ENCODE measurements at regions not wholly inside any gene's neighbourhood (a gene's known extent, or its start where the extent isn't known, plus 50 kb on each side); places are given as distances from the start of the nearest gene placed in this dataset.
"Not testable (repeated sequence)": the region's sequence is repeated elsewhere in the genome, so short reads cannot be mapped to it uniquely, and the experiment has no call there.

DNA sequence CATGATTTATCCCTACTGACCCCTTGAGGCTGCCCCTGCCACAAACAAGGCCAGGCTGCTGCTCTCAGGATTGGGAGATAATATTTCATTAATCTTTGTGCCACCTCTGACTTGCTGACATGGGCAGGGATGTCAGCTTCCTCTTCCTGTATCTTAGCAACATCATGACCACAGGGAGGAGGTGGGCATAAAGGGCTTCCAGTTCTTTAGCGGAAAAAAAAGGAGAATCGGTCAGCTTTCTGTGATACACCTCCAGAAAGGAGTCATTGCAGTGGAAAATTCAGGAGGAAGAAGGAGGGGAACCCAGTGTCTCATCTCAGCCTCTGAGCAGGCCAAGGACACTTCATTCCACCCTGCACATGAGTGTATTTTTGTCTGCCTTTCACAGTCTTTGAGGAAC, 206.8 kb upstream of the SDK2 start:
- no peaks in the 10 kb centered on the region for H3K9me3 ChIP-seq
- intact Hi-C loops (cut with DNase I) = no loop called here
- WGBS, 3 donors = 57 to 69% (median 68%) methylated on average over 2 of the region's 2 CpGs
- no peaks in the 10 kb centered on the region for H3K36me3 ChIP-seq (ENCODE audit: insufficient read depth in 1 of 2, low read depth in 1 of 2)
- no peaks in the 10 kb centered on the region for H3K4me1 ChIP-seq
- H3K27me3 ChIP-seq (ENCODE audit: insufficient read depth in 3 of 3, low read length in 2 of 3) = peaks cover 0 to 5% (median 0%) of the 10 kb centered on the region in 3 donors
- no peak overlapping the region for H3K27ac ChIP-seq
- TF ChIP-seq, protein P1, sequence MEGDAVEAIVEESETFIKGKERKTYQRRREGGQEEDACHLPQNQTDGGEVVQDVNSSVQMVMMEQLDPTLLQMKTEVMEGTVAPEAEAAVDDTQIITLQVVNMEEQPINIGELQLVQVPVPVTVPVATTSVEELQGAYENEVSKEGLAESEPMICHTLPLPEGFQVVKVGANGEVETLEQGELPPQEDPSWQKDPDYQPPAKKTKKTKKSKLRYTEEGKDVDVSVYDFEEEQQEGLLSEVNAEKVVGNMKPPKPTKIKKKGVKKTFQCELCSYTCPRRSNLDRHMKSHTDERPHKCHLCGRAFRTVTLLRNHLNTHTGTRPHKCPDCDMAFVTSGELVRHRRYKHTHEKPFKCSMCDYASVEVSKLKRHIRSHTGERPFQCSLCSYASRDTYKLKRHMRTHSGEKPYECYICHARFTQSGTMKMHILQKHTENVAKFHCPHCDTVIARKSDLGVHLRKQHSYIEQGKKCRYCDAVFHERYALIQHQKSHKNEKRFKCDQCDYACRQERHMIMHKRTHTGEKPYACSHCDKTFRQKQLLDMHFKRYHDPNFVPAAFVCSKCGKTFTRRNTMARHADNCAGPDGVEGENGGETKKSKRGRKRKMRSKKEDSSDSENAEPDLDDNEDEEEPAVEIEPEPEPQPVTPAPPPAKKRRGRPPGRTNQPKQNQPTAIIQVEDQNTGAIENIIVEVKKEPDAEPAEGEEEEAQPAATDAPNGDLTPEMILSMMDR (IDR thresholded peaks at IDR 0.05) = no peak
- no peak for ATAC-seq
- no peak for DNase-seq
- H3K4me3 ChIP-seq = no peak overlapping the region

DNA sequence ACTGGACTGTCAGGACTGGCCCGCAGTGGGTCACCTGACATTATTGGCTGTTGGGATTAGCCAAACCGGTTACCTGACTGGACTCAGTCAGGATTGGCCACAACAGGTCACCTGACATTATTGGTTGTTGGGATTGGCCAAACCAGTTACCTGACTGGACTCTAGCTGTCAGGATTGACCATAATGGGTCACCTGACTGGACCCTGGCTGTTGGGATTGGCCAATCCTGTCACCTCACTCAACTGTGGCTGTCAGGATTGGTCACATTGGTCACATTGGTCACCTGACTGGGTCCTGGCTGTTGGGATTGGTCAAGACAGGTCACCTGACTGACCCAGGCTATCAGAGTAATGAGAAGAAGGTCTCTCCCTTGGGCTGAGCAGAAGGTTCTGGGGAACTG, 207.7 kb upstream of the SDK2 start:
- TF ChIP-seq, protein P1 (IDR thresholded peaks at IDR 0.05) = no peak
- Histone ChIP-seq H3K27ac (no peak overlapping the region), H3K4me3 (no peak overlapping the region), H3K36me3 (ENCODE audit: insufficient read depth in 1 of 2, low read depth in 1 of 2) (no peaks in the 10 kb centered on the region), H3K9me3 (no peaks in the 10 kb centered on the region), H3K27me3 (ENCODE audit: insufficient read depth in 3 of 3, low read length in 2 of 3) (peaks cover 0 to 5% (median 4%) of the 10 kb centered on the region in 3 donors), H3K4me1 (no peaks in the 10 kb centered on the region)
- DNase-seq (no peak), ATAC-seq (no peak)
- 91 to 96% (median 94%) methylated on average over 2 of the region's 2 CpGs for WGBS, 3 donors
- intact Hi-C loops (cut with DNase I) = no loop called here

DNA sequence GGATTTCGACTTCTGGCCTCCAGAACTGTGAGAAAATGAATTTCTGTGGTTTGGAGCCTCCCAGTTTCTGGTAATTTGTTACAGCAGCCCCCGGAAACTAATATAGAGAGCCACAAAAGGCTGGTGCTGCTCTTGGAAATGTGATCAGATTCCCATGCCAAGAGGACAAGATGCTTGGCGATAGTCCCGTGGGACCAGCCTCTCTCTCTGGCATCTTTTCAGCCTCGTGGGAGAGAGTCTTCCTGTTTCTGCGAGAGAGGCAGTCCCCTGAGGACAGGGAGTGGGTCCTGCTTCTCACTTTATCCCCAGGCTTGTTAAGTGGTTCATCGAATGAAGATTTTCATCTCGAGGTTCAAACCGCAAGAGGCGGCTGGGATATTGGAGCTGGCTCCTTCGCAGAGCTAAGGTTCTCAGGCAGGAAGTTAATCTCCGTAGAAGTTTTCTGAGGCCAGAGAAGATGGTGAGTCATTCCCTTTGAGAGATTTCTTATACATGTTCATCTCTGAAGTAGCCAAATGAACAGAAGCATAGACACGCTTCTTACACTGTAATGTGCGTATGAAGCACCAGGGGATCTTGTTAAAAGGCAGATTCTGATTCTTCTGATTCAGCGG, 211.6 kb upstream of the SDK2 start:
- TF ChIP-seq, protein P1 (IDR thresholded peaks at IDR 0.05) = no peak
- 35 to 52% (median 35%) methylated on average over 15 of the region's 15 CpGs for WGBS, 3 donors
- Histone ChIP-seq H3K27me3 (ENCODE audit: insufficient read depth in 3 of 3, low read length in 2 of 3) (peaks cover 0 to 9% (median 5%) of the 10 kb centered on the region in 3 donors), H3K4me3 (no peak overlapping the region), H3K36me3 (ENCODE audit: insufficient read depth in 1 of 2, low read depth in 1 of 2) (no peaks in the 10 kb centered on the region), H3K27ac (no peak overlapping the region), H3K9me3 (no peaks in the 10 kb centered on the region), H3K4me1 (no peaks in the 10 kb centered on the region)
- intact Hi-C loops (cut with DNase I) = no loop called here
- no peak for DNase-seq
- ATAC-seq = no peak

DNA sequence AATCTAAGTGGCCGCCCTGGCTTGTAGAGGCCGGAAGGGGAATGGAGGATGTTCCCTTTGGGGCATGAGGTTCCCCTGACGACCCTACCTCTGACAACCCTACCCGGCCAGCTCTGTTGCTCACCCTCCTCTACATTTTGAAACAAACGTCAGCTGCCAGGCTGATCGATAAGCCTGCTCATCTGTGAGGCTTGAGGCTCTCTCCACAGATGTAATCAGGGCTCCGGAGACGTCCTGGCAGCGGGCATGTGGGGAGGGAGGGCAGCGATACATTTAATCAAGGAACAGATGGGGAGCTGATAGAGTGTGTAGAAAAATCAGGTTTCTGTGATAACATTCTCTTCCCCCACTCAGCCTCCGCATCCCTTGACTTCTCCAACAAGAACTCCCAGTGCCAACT, 212.3 kb upstream of the SDK2 start:
- WGBS, 3 donors = 59 to 68% (median 62%) methylated on average over 11 of the region's 11 CpGs
- H3K27ac ChIP-seq = no peak overlapping the region
- H3K4me1 ChIP-seq = no peaks in the 10 kb centered on the region
- TF ChIP-seq, protein P1 (IDR thresholded peaks at IDR 0.05) = no peak
- no peak for DNase-seq
- ATAC-seq = no peak
- no peaks in the 10 kb centered on the region for H3K36me3 ChIP-seq (ENCODE audit: insufficient read depth in 1 of 2, low read depth in 1 of 2)
- no peak overlapping the region for H3K4me3 ChIP-seq
- peaks cover 0 to 9% (median 5%) of the 10 kb centered on the region in 3 donors for H3K27me3 ChIP-seq (ENCODE audit: insufficient read depth in 3 of 3, low read length in 2 of 3)
- intact Hi-C loops (cut with DNase I) = no loop called here
- no peaks in the 10 kb centered on the region for H3K9me3 ChIP-seq

DNA sequence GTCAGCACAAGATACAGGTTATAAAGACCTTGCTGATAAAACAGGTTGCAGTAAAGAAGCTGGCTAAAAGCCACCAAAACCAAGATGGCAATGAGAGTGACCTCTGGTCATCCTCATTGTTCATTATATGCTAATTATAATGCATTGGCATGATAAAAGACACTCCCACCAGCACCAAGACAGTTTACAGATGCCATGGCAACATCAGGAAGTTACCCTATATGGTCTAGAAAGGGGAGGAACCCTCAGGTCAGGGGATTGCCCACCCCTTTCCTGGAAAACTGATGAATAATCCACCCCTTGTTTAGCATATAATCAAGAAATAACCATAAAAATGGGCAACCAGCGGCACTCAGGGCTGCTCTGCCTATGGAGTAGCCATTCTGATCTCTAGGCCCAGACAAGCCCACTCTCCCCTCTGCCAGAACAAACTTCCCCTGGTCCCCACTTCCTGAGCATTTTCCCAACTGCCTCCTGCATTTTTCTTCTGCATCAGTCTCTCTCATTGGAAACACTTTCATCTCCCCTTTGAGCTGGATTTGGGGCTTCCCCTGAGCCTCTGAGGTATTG, 215.3 kb upstream of the SDK2 start:
- DNase-seq; H3K36me3 ChIP-seq (ENCODE audit: insufficient read depth in 1 of 2, low read depth in 1 of 2); H3K4me3 ChIP-seq; ATAC-seq; H3K27ac ChIP-seq; H3K9me3 ChIP-seq; H3K27me3 ChIP-seq (ENCODE audit: insufficient read depth in 3 of 3, low read length in 2 of 3); H3K4me1 ChIP-seq; intact Hi-C loops (cut with DNase I): not testable (repeated sequence)
- 76 to 89% (median 82%) methylated on average over 1 of the region's 1 CpG for WGBS, 3 donors

All from psoas muscle (tissue), 7 donors.